CD4-positive, alpha-beta memory T cell (primary cell): ENCODE measurements at regions not wholly inside any gene's neighbourhood (a gene's known extent, or its start where the extent isn't known, plus 50 kb on each side); places are given as distances from the start of the nearest gene placed in this dataset.

ENCODE experiments used
- CTCF ChIA-PET: fragments of 350-600 bp; sonication (Branson Sonifier 250); formaldehyde crosslinking; loops from one replicate; lab custom pipeline; 2021; ENCODE audit warnings: inconsistent platforms; ENCODE audit not compliant: partially characterized antibody; lab: Charles Lee
- POLR2A ChIA-PET: fragments of 350-600 bp; sonication (Branson Sonifier 250); formaldehyde crosslinking; loops from one replicate; lab custom pipeline; 2021; ENCODE audit not compliant: partially characterized antibody; lab: Charles Lee
- DNase-seq, 5 donors: peaks; one replicate each; pipeline versions ENCODE4 v3.0.0 to v3.0.0-alpha.2; 2020 to 2022; ENCODE audit warnings: mixed read lengths in 1 of 5
- H3K27ac ChIP-seq: one replicate; pipeline ENCODE4 v1.7.0; 2013; ENCODE audit warnings: low read depth, low read length
- H3K27me3 ChIP-seq: 2 replicates; pipeline ENCODE4 v1.7.0; 2013; ENCODE audit warnings: mild to moderate bottlenecking, low read length, moderate library complexity; ENCODE audit not compliant: insufficient read depth
- H3K36me3 ChIP-seq: 2 replicates; pipeline ENCODE4 v1.7.0; 2013; ENCODE audit warnings: mild to moderate bottlenecking, low read length, moderate library complexity; ENCODE audit not compliant: insufficient read depth
- H3K4me1 ChIP-seq: 2 replicates; pipeline ENCODE4 v1.7.0; 2013; ENCODE audit warnings: mild to moderate bottlenecking, low read length, moderate library complexity; ENCODE audit not compliant: insufficient read depth
- H3K4me3 ChIP-seq, 2 donors: one replicate each; pipeline ENCODE4 v1.7.0; 2013; ENCODE audit warnings: low read length in 2 of 2, mild to moderate bottlenecking in 1 of 2
- H3K9me3 ChIP-seq, 2 donors: one replicate each; pipeline ENCODE4 v1.7.0; 2013; ENCODE audit warnings: low read length in 2 of 2, control low read depth in 1 of 2; ENCODE audit not compliant: control insufficient read depth in 1 of 2
- H3K27ac Mint-ChIP-seq, 7 donors: one replicate each; pipeline ENCODE4 v1.8.0; 2020 to 2021; ENCODE audit warnings: mixed read lengths in 7 of 7, mild to moderate bottlenecking in 6 of 7, inconsistent platforms in 3 of 7, moderate library complexity in 3 of 7
- H3K27me3 Mint-ChIP-seq, 2 donors: one replicate each; pipeline ENCODE4 v1.8.0; 2020 to 2021; ENCODE audit warnings: mixed read lengths in 2 of 2
- H3K36me3 Mint-ChIP-seq, 2 donors: one replicate each; pipeline ENCODE4 v1.8.0; 2020 to 2021; ENCODE audit warnings: mixed read lengths in 2 of 2, inconsistent platforms in 1 of 2, mild to moderate bottlenecking in 1 of 2
- H3K4me1 Mint-ChIP-seq, 4 donors: one replicate each; pipeline ENCODE4 v1.8.0; 2020 to 2021; ENCODE audit warnings: mixed read lengths in 4 of 4, mild to moderate bottlenecking in 1 of 4
- H3K4me3 Mint-ChIP-seq, 8 donors: one replicate each; pipeline ENCODE4 v1.8.0; 2020 to 2021; ENCODE audit warnings: mixed read lengths in 8 of 8, mild to moderate bottlenecking in 7 of 8, moderate library complexity in 6 of 8, inconsistent platforms in 3 of 8
- H3K9me3 Mint-ChIP-seq, 8 donors: one replicate each; pipeline ENCODE4 v1.8.0; 2020 to 2021; ENCODE audit warnings: mixed read lengths in 8 of 8, mild to moderate bottlenecking in 5 of 8, inconsistent platforms in 3 of 8, moderate library complexity in 1 of 8
- intact Hi-C: fragments of 100-400 bp; cut with micrococcal nuclease; formaldehyde crosslinking; loops from one replicate; pipeline ENCODE4 v1.15.1; 2023

DNA sequence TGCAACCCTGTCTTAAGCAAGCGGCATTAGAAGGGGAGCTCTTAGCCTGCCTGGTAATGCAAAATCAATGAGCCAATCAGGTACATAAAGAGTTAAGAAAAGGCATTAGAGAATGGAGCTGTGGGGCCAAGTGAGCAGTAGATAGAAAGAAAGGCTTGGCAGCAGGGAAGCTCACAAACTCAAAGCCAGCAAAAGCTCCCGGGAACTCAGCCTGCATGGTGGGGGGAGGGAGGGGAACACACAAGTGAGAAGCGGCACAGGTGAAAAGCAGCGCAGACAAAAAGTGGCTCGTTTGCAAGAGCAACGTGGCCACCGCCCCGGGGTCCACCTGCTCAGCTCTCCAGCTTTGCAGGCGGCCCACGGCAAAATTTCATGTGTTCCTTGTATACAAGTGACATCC is 818.5 kb downstream of the FAM133A start:
- Histone ChIP-seq H3K4me1 (no peaks in the 10 kb centered on the region), H3K27me3 (no peaks in the 10 kb centered on the region), H3K36me3 (no peaks in the 10 kb centered on the region), H3K4me3 (no peak overlapping the region), H3K27ac (no peak overlapping the region), H3K9me3 (no peaks in the 10 kb centered on the region)
- ChIA-PET POLR2A (no interaction called here), CTCF (no interaction called here)
- Mint-ChIP-seq H3K4me3 (no peak overlapping the region), H3K27me3 (no peaks in the 10 kb centered on the region), H3K27ac (no peak overlapping the region), H3K4me1 (no peaks in the 10 kb centered on the region), H3K9me3 (peaks cover 0 to 5% (median 0%) of the 10 kb centered on the region in 8 donors), H3K36me3 (no peaks in the 10 kb centered on the region)
- intact Hi-C loops: no loop called here
- no peak for DNase-seq

- no peak overlapping the region for H3K27ac ChIP-seq
- no peaks in the 10 kb centered on the region for H3K9me3 ChIP-seq
- Mint-ChIP-seq H3K27ac (no peak overlapping the region), H3K9me3 (peaks cover 0 to 5% (median 0%) of the 10 kb centered on the region in 8 donors), H3K36me3 (no peaks in the 10 kb centered on the region), H3K27me3 (no peaks in the 10 kb centered on the region), H3K4me3 (no peak overlapping the region), H3K4me1 (no peaks in the 10 kb centered on the region)
- ChIA-PET CTCF (no interaction called here), POLR2A (no interaction called here)
- H3K27me3 ChIP-seq: no peaks in the 10 kb centered on the region
- H3K36me3 ChIP-seq: no peaks in the 10 kb centered on the region
- H3K4me3 ChIP-seq: no peak overlapping the region
- no peaks in the 10 kb centered on the region for H3K4me1 ChIP-seq
- intact Hi-C loops: no loop called here
- no peak for DNase-seq
Observed at GRCh38 chrX:94493405-94493804, 819.4 kb downstream of the FAM133A start.

DNA sequence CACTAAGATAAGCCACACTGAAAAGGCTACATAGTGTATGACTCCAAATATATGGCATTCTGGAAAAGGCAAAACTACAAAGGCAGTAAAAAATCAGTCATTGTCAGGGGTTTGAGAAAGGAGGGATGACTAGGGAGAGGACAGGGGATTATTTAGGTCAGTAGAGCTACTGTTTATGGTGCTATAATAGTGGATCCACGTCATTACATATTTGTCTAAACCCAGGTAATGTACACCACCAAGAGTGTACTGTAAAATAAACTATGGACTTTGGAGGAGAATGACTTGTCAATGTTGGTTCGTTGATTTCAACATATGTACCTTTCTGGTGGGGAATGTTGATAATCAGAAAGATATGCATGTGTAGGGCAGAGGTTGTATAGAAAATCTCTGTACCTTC is 837.6 kb downstream of the FAM133A start:
- H3K27me3 ChIP-seq: no peaks in the 10 kb centered on the region
- Mint-ChIP-seq H3K36me3 (no peaks in the 10 kb centered on the region), H3K4me3 (no peak overlapping the region), H3K27me3 (no peaks in the 10 kb centered on the region), H3K4me1 (no peaks in the 10 kb centered on the region), H3K9me3 (peaks cover 0 to 4% (median 0%) of the 10 kb centered on the region in 8 donors), H3K27ac (no peak overlapping the region)
- no peaks in the 10 kb centered on the region for H3K4me1 ChIP-seq
- H3K36me3 ChIP-seq: no peaks in the 10 kb centered on the region
- CTCF ChIA-PET: no interaction called here
- intact Hi-C loops: no loop called here
- POLR2A ChIA-PET: no interaction called here
- DNase-seq: no peak
- H3K9me3 ChIP-seq: no peaks in the 10 kb centered on the region
- no peak overlapping the region for H3K4me3 ChIP-seq
- H3K27ac ChIP-seq: no peak overlapping the region

GRCh38 chrX:94515009-94515408 is 841.0 kb downstream of the FAM133A start:
- H3K9me3 Mint-ChIP-seq: peaks cover 0 to 4% (median 0%) of the 10 kb centered on the region in 8 donors
- POLR2A ChIA-PET: no interaction called here
- no peaks in the 10 kb centered on the region for H3K4me1 Mint-ChIP-seq
- Histone ChIP-seq H3K4me1 (no peaks in the 10 kb centered on the region), H3K27me3 (no peaks in the 10 kb centered on the region), H3K9me3 (no peaks in the 10 kb centered on the region), H3K36me3 (no peaks in the 10 kb centered on the region), H3K27ac (no peak overlapping the region), H3K4me3 (no peak overlapping the region)
- CTCF ChIA-PET: no interaction called here
- no peaks in the 10 kb centered on the region for H3K36me3 Mint-ChIP-seq
- no peak for DNase-seq
- intact Hi-C loops: no loop called here
- no peak overlapping the region for H3K27ac Mint-ChIP-seq
- H3K4me3 Mint-ChIP-seq: no peak overlapping the region
- no peaks in the 10 kb centered on the region for H3K27me3 Mint-ChIP-seq

DNA sequence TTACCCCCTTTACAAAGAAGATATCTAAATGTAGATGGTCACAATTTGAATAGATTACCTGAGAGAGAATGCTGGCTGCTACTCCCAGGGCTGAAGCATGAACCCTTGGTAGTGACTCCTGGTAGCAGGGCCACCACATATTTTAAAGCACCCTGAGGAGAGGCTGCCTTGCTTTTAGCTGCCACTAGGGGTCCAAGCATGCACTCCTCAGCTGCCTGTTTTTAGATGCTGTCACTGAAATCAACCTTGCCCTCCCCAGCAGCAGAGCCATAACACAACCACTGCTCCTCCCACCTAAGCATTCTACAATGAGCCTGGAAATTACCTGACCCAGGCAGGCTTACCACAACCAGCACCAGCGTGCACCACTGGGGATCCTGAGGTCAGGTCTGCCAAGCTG is 850.9 kb downstream of the FAM133A start:
- POLR2A ChIA-PET: no interaction called here
- Histone ChIP-seq H3K9me3 (no peaks in the 10 kb centered on the region), H3K4me1 (no peaks in the 10 kb centered on the region), H3K36me3 (no peaks in the 10 kb centered on the region), H3K27me3 (no peaks in the 10 kb centered on the region), H3K27ac (no peak overlapping the region), H3K4me3 (no peak overlapping the region)
- no peak overlapping the region for H3K27ac Mint-ChIP-seq
- no peak overlapping the region for H3K4me3 Mint-ChIP-seq
- H3K9me3 Mint-ChIP-seq: peaks cover 0 to 18% (median 10%) of the 10 kb centered on the region in 8 donors
- H3K27me3 Mint-ChIP-seq: no peaks in the 10 kb centered on the region
- intact Hi-C loops: no loop called here
- DNase-seq: no peak
- H3K36me3 Mint-ChIP-seq: no peaks in the 10 kb centered on the region
- no peaks in the 10 kb centered on the region for H3K4me1 Mint-ChIP-seq
- CTCF ChIA-PET: no interaction called here

DNA sequence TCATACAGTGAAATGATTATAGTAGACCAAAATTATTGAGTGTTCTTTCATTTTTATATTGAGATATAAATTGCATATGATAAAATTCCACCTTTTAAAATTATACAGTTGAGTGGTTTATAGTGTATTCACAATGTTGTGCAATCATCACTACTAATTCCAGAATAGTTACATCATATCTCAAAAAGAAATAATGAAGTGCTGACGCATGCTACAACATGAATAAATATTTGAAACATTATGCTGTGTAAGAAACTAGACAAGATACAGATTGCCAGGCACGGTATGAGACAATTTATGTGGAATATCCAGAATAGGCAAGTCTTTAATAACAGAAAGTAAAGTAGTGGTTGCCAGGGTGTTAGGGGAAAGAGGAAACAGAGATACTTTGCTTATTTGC is 871.7 kb downstream of the FAM133A start:
- POLR2A ChIA-PET: no interaction called here
- no peaks in the 10 kb centered on the region for H3K4me1 Mint-ChIP-seq
- no peaks in the 10 kb centered on the region for H3K36me3 Mint-ChIP-seq
- no peak for DNase-seq
- no peaks in the 10 kb centered on the region for H3K4me1 ChIP-seq
- no peak overlapping the region for H3K4me3 Mint-ChIP-seq
- H3K27me3 Mint-ChIP-seq: no peaks in the 10 kb centered on the region
- no peak overlapping the region for H3K4me3 ChIP-seq
- no peaks in the 10 kb centered on the region for H3K36me3 ChIP-seq
- no peaks in the 10 kb centered on the region for H3K27me3 ChIP-seq
- no peak overlapping the region for H3K27ac Mint-ChIP-seq
- no peaks in the 10 kb centered on the region for H3K9me3 ChIP-seq
- CTCF ChIA-PET: no interaction called here
- no peak overlapping the region for H3K27ac ChIP-seq
- H3K9me3 Mint-ChIP-seq: peaks cover 0 to 4% (median under 1%) of the 10 kb centered on the region in 8 donors
- intact Hi-C loops: no loop called here

DNA sequence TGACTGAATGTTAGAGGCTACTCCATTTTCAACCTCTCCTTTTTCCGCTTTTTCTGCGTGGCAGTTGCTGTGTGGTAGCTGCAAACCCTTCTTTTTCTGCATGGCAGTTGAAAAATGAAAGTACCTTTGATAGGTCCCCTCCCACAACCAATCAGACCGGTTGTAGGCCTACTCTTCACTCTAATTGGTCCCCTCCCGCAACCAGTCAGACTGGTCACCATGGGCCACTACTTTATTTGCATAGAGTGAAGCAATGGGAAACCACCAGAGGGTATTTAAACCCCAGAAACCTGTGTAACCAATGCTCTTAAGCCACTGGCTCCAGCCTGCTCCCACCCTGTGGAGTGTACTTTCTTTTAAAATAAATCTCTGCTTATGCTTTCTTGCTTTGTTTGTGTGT is 877.8 kb downstream of the FAM133A start:
- H3K36me3 Mint-ChIP-seq: no peaks in the 10 kb centered on the region
- H3K27me3 Mint-ChIP-seq: no peaks in the 10 kb centered on the region
- POLR2A ChIA-PET: no interaction called here
- H3K9me3 Mint-ChIP-seq: peaks cover 0 to 5% (median 0%) of the 10 kb centered on the region in 8 donors
- intact Hi-C loops: no loop called here
- no peak for DNase-seq
- CTCF ChIA-PET: no interaction called here
- H3K27me3 ChIP-seq: no peaks in the 10 kb centered on the region
- H3K4me3 Mint-ChIP-seq: no peak overlapping the region
- H3K4me3 ChIP-seq: no peak overlapping the region
- H3K27ac Mint-ChIP-seq: no peak overlapping the region
- no peaks in the 10 kb centered on the region for H3K4me1 Mint-ChIP-seq
- H3K27ac ChIP-seq: no peak overlapping the region
- H3K4me1 ChIP-seq: no peaks in the 10 kb centered on the region
- H3K36me3 ChIP-seq: no peaks in the 10 kb centered on the region
- H3K9me3 ChIP-seq: no peaks in the 10 kb centered on the region

GRCh38 chrX:94560930-94561329 is 886.9 kb downstream of the FAM133A start:
- DNase-seq: no peak
- Mint-ChIP-seq H3K27me3 (no peaks in the 10 kb centered on the region), H3K4me3 (no peak overlapping the region), H3K27ac (no peak overlapping the region), H3K9me3 (peaks cover 0 to 8% (median 1%) of the 10 kb centered on the region in 8 donors), H3K36me3 (no peaks in the 10 kb centered on the region), H3K4me1 (no peaks in the 10 kb centered on the region)
- H3K9me3 ChIP-seq: no peaks in the 10 kb centered on the region
- H3K27me3 ChIP-seq: no peaks in the 10 kb centered on the region
- ChIA-PET CTCF (no interaction called here), POLR2A (no interaction called here)
- H3K27ac ChIP-seq: no peak overlapping the region
- H3K4me1 ChIP-seq: no peaks in the 10 kb centered on the region
- H3K36me3 ChIP-seq: no peaks in the 10 kb centered on the region
- intact Hi-C loops: no loop called here
- no peak overlapping the region for H3K4me3 ChIP-seq
